Neural cell (in vitro differentiated cells): ENCODE measurements at regions not wholly inside any gene's neighbourhood (a gene's known extent, or its start where the extent isn't known, plus 50 kb on each side); places are given as distances from the start of the nearest gene placed in this dataset.

ENCODE experiments used
- H2AFZ ChIP-seq: fragments of 200-600, 300-800 bp; sonication (generic), shearing (Covaris generic); 2 replicates; pipeline ENCODE4 v1.6.0; 2014; ENCODE audit warnings: low read depth, mild to moderate bottlenecking, antibody characterized with exemption, low read length, moderate library complexity
- H3F3A ChIP-seq: fragments of 200-600 bp; shearing (Covaris generic); 2 replicates; pipeline ENCODE4 v1.6.1; 2016; ENCODE audit warnings: mild to moderate bottlenecking, moderate library complexity, mixed read lengths, antibody characterized with exemption, low read length; ENCODE audit not compliant: insufficient read depth, poor library complexity, severe bottlenecking
- H3K27ac ChIP-seq: fragments of 200-600, 300-800 bp; sonication (generic), shearing (Covaris generic); 2 replicates; pipeline ENCODE4 v1.5.1; 2014; ENCODE audit warnings: mild to moderate bottlenecking, low read length, moderate library complexity
- H3K27me3 ChIP-seq: fragments of 300-800, 200-600 bp; sonication (generic), shearing (Covaris generic); 2 replicates; pipeline ENCODE4 v1.6.0; 2014; ENCODE audit warnings: mild to moderate bottlenecking, low read depth, low read length, moderate library complexity; ENCODE audit not compliant: insufficient read depth
- H3K36me3 ChIP-seq: fragments of 300-800, 200-600 bp; sonication (generic), shearing (Covaris generic); 2 replicates; pipeline ENCODE4 v1.5.1; 2014; ENCODE audit warnings: mild to moderate bottlenecking, antibody characterized with exemption, low read length, moderate library complexity; ENCODE audit not compliant: insufficient read depth
- H3K4me2 ChIP-seq: fragments of 300-800, 200-600 bp; sonication (generic), shearing (Covaris generic); 2 replicates; pipeline ENCODE4 v1.6.0; 2014; ENCODE audit warnings: mild to moderate bottlenecking, low read length
- H3K4me3 ChIP-seq: fragments of 300-800, 200-600 bp; sonication (generic), shearing (Covaris generic); 2 replicates; pipeline ENCODE4 v1.5.1; 2014; ENCODE audit warnings: mild to moderate bottlenecking, low read length, moderate library complexity
- H3K79me2 ChIP-seq: fragments of 200-600 bp; shearing (Covaris generic); replicated peaks from 2 replicates; pipeline ENCODE4 v1.6.0; 2014; ENCODE audit warnings: mild to moderate bottlenecking, low read length, moderate library complexity; ENCODE audit not compliant: insufficient read depth
- H3K9ac ChIP-seq: fragments of 300-800, 200-600 bp; sonication (generic), shearing (Covaris generic); 2 replicates; pipeline ENCODE4 v1.6.1; 2016; ENCODE audit warnings: mild to moderate bottlenecking, low read length, mixed read lengths
- H3K9me2 ChIP-seq: fragments of 200-600 bp; shearing (Covaris generic); 2 replicates; pipeline ENCODE4 v1.6.1; 2016; ENCODE audit warnings: mild to moderate bottlenecking, low read length, mixed read lengths; ENCODE audit not compliant: insufficient read depth
- H3K9me3 ChIP-seq: fragments of 200-600, 300-800 bp; sonication (generic), shearing (Covaris generic); 2 replicates; pipeline ENCODE4 v1.6.1; 2016; ENCODE audit warnings: mild to moderate bottlenecking, mixed run types, low read length, moderate library complexity, mixed read lengths
- H4K20me1 ChIP-seq: fragments of 200-600 bp; shearing (Covaris generic); 2 replicates; pipeline ENCODE4 v1.6.1; 2016; ENCODE audit warnings: mild to moderate bottlenecking, mixed run types; ENCODE audit not compliant: insufficient read depth
- EP300 ChIP-seq: fragments of 450-650 bp; conservative IDR thresholded peaks from 2 replicates; pipeline ENCODE4 v1.6.1; 2014; ENCODE audit warnings: antibody characterized with exemption, mild to moderate bottlenecking, moderate library complexity; ENCODE audit not compliant: poor library complexity, severe bottlenecking
- EZH2 ChIP-seq: fragments of 200-600, 300-800 bp; shearing (Covaris generic), sonication (generic); IDR thresholded peaks from 2 replicates; pipeline ENCODE4 v1.6.1; 2014; ENCODE audit warnings: antibody characterized with exemption, low read length, borderline replicate concordance, mild to moderate bottlenecking; ENCODE audit not compliant: insufficient read depth, poor library complexity, severe bottlenecking
- MXI1 ChIP-seq: fragments of 450-650 bp; conservative IDR thresholded peaks from 2 replicates; pipeline ENCODE4 v1.6.1; 2014; ENCODE audit warnings: antibody characterized with exemption, mild to moderate bottlenecking; ENCODE audit not compliant: poor library complexity, severe bottlenecking
- POLR2AphosphoS5 ChIP-seq: IDR thresholded peaks from 2 replicates; pipeline ENCODE4 v1.6.1; 2012
- RAD21 ChIP-seq: fragments of 450-650 bp; conservative IDR thresholded peaks from 2 replicates; pipeline ENCODE4 v1.6.1; 2014; ENCODE audit warnings: antibody characterized with exemption, mild to moderate bottlenecking, moderate library complexity
- SMC3 ChIP-seq: fragments of 450-650 bp; conservative IDR thresholded peaks from 2 replicates; pipeline ENCODE4 v1.6.1; 2014; ENCODE audit warnings: antibody characterized with exemption, mild to moderate bottlenecking, moderate library complexity; ENCODE audit not compliant: poor library complexity
- TAF1 ChIP-seq: IDR thresholded peaks from 2 replicates; pipeline ENCODE4 v1.6.1; 2012; ENCODE audit warnings: low read depth
- TF ChIP-seq, protein P1 (sequence below): fragments of 450-650 bp; IDR thresholded peaks from 2 replicates; pipeline ENCODE4 v1.5.1; 2014; ENCODE audit warnings: antibody characterized with exemption, mild to moderate bottlenecking, moderate library complexity; ENCODE audit not compliant: poor library complexity, severe bottlenecking
- TF ChIP-seq, protein P2 (sequence below): IDR thresholded peaks from 2 replicates; pipeline ENCODE4 v1.6.1; 2012; ENCODE audit warnings: borderline replicate concordance

GRCh38 chr7:18421297-18422002 is 74.1 kb upstream of the HDAC9 start:
- Histone ChIP-seq H3K27me3 (no peaks in the 10 kb centered on the region), H3K4me3 (no peak overlapping the region), H3K9me3 (no peaks in the 10 kb centered on the region), H3K9me2 (no peaks in the 10 kb centered on the region), H4K20me1 (no peaks in the 10 kb centered on the region), H3K79me2 (no peaks in the 10 kb centered on the region), H2AFZ (no peak overlapping the region), H3F3A (no peaks in the 10 kb centered on the region), H3K4me2 (no peak overlapping the region), H3K27ac (no peak overlapping the region), H3K36me3 (no peaks in the 10 kb centered on the region), H3K9ac (no peak overlapping the region)
- TF ChIP-seq, protein P1, sequence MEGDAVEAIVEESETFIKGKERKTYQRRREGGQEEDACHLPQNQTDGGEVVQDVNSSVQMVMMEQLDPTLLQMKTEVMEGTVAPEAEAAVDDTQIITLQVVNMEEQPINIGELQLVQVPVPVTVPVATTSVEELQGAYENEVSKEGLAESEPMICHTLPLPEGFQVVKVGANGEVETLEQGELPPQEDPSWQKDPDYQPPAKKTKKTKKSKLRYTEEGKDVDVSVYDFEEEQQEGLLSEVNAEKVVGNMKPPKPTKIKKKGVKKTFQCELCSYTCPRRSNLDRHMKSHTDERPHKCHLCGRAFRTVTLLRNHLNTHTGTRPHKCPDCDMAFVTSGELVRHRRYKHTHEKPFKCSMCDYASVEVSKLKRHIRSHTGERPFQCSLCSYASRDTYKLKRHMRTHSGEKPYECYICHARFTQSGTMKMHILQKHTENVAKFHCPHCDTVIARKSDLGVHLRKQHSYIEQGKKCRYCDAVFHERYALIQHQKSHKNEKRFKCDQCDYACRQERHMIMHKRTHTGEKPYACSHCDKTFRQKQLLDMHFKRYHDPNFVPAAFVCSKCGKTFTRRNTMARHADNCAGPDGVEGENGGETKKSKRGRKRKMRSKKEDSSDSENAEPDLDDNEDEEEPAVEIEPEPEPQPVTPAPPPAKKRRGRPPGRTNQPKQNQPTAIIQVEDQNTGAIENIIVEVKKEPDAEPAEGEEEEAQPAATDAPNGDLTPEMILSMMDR = no peak
- TF ChIP-seq EZH2 (no peak), EP300 (no peak), MXI1 (no peak), POLR2AphosphoS5 (no peak), SMC3 (no peak)
- TF ChIP-seq, protein P2, sequence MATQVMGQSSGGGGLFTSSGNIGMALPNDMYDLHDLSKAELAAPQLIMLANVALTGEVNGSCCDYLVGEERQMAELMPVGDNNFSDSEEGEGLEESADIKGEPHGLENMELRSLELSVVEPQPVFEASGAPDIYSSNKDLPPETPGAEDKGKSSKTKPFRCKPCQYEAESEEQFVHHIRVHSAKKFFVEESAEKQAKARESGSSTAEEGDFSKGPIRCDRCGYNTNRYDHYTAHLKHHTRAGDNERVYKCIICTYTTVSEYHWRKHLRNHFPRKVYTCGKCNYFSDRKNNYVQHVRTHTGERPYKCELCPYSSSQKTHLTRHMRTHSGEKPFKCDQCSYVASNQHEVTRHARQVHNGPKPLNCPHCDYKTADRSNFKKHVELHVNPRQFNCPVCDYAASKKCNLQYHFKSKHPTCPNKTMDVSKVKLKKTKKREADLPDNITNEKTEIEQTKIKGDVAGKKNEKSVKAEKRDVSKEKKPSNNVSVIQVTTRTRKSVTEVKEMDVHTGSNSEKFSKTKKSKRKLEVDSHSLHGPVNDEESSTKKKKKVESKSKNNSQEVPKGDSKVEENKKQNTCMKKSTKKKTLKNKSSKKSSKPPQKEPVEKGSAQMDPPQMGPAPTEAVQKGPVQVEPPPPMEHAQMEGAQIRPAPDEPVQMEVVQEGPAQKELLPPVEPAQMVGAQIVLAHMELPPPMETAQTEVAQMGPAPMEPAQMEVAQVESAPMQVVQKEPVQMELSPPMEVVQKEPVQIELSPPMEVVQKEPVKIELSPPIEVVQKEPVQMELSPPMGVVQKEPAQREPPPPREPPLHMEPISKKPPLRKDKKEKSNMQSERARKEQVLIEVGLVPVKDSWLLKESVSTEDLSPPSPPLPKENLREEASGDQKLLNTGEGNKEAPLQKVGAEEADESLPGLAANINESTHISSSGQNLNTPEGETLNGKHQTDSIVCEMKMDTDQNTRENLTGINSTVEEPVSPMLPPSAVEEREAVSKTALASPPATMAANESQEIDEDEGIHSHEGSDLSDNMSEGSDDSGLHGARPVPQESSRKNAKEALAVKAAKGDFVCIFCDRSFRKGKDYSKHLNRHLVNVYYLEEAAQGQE = no peak

- H3K27me3 ChIP-seq = no peaks in the 10 kb centered on the region
- no peak overlapping the region for H3K9ac ChIP-seq
- no peaks in the 10 kb centered on the region for H3K9me3 ChIP-seq
- H3K4me2 ChIP-seq = no peak overlapping the region
- no peaks in the 10 kb centered on the region for H3K79me2 ChIP-seq
- H3F3A ChIP-seq = no peaks in the 10 kb centered on the region
- H3K4me3 ChIP-seq = peak overlapping the region; percentile 38
- TF ChIP-seq EZH2 (no peak), RAD21 (no peak), POLR2AphosphoS5 (peak; percentile 75), EP300 (peak; percentile 91), TAF1 (no peak), SMC3 (no peak), MXI1 (no peak)
- TF ChIP-seq, protein P1 = no peak
- TF ChIP-seq, protein P2 = peak; percentile 43
- H3K27ac ChIP-seq = peak overlapping the region; percentile 66
- no peaks in the 10 kb centered on the region for H3K36me3 ChIP-seq
- H4K20me1 ChIP-seq = no peaks in the 10 kb centered on the region
- no peaks in the 10 kb centered on the region for H3K9me2 ChIP-seq
- no peak overlapping the region for H2AFZ ChIP-seq
These were observed 70.3 kb upstream of the HDAC9 start for GRCh38 chr7:18425227-18425626.
